ENCODE measurements at regions not wholly inside any gene's neighbourhood (a gene's known extent, or its start where the extent isn't known, plus 50 kb on each side); places are given as distances from the start of the nearest gene placed in this dataset.

DNA sequence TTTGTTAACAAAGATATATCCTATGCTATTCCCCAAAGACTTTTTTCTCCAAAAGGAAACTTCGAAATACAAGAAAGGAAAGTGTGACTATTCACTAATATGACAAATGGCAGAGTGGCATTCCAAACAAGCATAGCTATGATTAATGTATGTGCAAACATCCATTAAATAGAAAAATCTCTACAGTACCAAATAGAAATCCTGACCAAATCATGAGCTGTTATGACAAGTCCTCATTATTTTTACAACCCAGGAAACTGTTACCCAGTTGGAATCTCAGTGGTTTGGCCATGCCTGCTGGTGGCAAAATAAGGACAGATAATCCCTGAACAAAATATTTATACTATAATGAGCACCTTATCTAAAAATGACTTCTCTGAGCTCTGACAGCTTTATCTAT is 202.1 kb downstream of the SEC23A start:
- no peak for DNase-seq

DNA sequence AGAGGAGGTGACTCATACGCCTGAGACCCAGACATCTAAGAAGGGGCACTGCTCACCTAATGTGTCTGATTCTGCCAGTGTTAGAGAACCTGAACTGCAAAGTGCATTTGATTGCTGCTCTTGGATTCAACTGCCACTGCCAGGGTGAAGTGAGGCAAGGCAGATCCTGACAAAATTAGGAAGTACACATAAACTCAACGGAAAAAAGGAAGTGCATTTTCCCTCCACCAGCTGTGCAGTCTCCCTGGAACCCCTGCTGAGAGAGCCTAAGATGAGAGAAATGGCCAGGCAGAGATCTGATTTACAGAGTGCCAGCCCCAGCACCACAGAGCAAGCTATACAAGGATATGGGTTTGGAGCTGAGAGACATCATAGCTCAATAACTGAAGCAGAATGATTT is 215.3 kb downstream of the SEC23A start:
- no peak for DNase-seq

DNA sequence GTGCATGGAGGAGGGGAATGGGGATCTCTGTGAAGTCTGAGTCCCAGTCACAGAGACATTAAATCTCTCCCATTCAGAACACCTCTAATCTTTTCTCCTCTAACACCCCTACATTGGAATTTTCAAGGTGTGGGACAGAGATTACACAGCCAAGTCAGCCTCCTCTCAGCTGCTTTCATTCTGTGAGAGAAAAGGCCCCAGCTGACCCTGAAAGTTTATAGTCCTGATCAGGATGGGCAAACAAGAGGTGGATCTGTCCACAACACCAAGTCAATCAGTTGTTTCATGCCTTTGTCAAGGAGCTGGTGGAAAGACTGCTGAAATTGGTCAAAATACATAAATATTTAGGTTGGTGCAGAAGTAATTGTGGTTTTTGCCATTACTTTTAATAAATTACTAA is 218.9 kb downstream of the SEC23A start:
- no peak for DNase-seq

DNA sequence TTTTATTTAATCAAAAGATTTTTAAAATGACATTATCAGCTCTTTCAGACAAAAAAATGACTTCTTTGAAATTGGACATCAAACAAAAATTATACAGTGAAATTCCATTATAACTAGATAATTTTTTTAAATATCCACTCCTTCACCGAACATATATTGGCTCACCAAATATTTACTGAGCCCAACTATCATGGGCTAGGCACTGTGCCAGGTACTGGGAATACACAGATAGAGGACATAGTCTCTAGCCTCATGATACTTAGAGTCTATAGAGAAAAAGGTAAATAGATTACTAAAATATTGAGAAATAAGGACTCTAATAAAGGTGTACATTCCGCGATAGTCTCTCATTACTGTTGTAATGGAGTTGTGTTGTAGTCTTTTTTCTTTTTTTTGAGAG is 219.9 kb downstream of the SEC23A start:
- no peak for DNase-seq

DNA sequence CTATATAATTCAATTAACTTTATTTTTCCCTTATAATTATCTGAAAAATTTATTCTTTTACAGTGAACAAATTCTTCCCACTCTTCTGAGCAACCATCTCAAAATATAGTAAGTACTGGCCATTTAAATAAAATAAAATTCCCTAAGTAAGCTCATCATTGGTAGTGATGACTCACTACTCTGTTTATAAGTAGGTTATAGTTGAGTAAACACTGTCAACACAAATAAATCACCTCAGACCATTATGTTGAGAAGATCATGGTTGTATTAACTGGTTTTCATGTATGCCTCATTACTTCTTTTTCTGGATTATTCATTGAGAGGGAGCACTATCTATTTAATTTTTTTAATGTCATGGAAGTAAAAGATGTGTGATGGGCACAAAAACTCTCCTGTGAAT is 220.5 kb downstream of the SEC23A start:
- no peak for DNase-seq

GRCh38 chr14:38880643-38881524 is 222.2 kb downstream of the SEC23A start:
- DNase-seq = no peak

- no peak for DNase-seq
These were observed 225.2 kb downstream of the SEC23A start for GRCh38 chr14:38877744-38878388.

GRCh38 chr14:38874721-38875120 is 228.3 kb downstream of the SEC23A start:
- no peak for DNase-seq

DNA sequence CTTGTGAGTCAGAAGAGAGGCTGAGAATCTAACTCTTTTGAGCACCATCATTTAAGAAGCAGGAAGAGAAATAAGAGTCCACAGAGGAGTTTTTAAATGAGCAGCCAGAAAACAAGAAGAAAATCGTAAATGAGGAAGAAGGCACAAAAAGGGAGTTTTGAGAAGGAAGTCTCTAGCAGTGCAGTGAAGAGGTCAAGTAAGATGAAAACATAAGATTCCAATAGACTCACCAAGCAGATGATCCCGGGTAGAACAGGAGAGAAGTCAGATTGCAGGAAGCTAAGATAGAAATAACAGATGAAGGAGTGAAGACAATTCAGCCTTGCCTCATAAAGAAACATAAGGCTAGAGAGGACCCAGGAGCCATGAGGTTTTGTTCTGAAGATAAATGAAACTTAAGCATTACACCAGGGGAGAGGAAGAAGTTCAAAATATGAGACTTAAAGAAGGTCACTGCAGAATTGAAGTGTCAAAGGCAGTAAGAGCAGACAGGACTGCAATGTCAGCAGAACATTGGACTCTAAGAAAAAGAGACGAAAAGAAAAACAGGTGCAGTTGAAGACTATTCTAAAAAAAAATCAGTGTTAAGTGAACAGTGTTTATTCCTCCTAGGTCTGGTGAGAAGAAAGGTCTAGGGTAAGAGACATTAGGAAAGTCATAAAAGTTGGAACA is 229.0 kb downstream of the SEC23A start:
- DNase-seq = no peak

- no peak for DNase-seq
These were observed 232.7 kb downstream of the SEC23A start for GRCh38 chr14:38870296-38870836.

DNA sequence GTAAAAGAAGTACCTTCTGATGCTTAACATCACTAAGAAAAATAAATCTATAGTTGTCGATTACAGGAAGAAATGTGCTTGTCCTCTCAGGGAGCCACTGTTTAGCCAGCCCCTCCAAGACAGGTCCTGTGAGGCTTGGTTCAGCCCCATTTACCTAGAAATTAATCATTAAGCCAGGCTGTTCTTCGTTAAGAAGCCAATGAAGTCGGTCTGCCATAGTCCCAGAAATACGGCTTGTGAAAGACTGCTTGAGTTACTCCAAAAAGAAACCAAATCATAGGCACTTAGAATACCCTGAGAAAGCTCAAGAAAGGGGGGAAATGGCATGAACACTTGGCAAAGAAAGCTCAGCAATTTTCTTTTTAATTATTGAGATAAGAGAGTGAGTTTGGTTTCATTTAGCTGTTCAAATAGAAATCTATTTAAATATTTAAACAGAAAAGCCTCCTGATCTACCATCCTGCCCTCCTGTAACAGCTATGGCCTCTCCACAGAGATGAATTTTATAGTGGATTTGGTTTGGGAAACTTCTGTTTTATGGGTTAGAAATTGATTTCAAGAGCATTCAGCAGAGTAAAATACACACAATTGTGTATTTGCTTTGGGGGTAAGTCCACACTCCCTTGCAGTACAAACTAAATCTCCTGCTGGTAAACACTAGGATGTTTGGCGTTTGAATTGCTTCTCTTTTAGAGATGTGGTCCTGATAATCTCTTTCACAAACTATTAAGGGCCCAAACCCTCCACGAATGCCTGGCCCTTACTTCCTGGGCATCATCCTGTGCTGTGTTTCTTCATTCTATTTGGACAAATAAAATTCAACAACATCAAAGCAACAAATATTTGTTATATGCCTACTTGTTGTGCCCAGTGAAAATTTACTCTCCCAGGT is 234.4 kb downstream of the SEC23A start:
- no peak for DNase-seq

DNA sequence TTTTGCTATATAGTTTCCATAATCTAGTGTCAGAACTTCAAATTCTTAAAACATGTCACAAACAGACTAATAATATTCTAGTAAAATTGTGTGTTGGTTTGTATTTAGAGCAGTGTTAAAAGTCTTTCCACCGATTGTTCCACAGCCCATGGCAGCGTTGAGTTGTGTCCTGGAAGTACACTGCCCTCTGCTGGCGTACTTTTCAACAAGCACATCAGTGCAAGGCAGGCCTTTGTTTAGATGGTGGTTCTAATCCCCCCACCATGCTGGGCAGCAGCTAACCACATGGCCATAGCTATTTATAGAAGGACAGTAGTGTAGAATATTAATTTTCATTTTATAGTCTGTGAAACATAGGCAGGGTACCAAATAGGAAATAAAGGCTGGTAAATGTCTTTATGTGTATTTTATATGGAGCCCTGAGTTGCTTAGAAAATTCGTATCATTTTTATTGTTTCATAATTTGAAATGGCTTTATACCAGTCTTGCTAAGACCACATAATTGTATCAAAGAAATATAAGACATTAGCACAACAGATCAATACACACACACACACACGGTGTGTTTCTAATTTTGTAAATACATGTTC is 235.4 kb downstream of the SEC23A start:
- DNase-seq = peak; percentile 49 to 54

DNA sequence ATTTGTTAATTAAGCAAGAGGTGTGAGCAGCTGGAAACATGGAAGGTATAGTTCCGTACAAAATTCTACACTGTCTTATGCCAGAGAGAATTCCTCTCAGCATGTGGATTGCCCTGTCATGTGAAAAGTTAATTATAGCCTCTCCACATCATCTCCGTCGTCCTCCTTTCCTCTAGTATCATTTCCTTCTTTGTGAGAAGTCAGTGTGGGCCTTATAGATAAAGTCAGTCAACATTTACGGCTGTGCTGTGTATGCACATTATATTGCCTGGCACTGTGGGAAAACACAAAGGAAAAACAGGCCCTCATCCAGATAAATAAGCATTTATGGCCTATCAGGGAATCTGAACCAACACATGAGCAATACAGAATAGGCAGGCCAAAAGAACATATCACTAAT is 236.6 kb downstream of the SEC23A start:
- DNase-seq = no peak

- DNase-seq = no peak
These were observed 240.7 kb downstream of the SEC23A start for GRCh38 chr14:38862366-38862765.

DNA sequence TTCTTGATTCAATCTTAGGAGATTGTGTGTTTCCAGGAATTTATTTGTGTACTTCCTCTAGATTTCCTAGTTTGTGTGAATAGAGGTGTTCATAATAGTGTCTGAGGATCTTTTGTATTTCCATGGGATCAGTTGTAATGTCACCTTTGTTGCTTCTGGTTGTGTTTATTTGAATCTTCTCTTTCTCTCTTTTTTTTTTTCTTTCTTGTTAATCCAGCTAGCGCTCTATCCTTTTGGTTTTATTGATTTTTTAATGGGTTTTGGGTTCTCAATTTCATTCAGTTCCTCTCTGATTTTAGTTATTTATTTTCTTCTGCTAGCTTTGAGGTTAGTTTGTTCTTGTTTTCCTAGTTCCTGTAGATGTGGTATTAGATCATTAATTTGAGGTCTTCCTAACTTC is 242.5 kb downstream of the SEC23A start:
- no peak for DNase-seq

- no peak for DNase-seq
These were observed 246.2 kb downstream of the SEC23A start for GRCh38 chr14:38856798-38857197.

DNA sequence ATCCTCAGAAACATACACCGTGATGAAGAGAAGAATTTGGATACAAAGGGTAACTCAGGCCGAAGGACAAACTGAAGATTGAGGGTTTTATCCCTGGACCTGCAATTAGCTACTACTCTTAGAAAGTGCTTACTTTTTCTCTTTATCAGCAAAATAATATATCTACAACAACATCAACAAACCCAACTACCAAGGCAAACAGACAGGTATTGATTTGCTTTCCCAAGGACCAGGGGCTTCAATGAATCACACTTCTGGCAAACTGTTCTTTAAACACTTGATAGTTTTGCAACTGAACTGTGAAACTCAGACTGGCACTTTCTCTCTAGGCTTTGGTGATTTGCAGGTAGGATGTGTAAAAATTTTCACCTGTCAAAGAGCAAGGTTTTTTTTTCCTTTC is 247.5 kb downstream of the SEC23A start:
- DNase-seq = no peak

- no peak for DNase-seq
These were observed 251.9 kb downstream of the SEC23A start for GRCh38 chr14:38851111-38851510.

GRCh38 chr14:38850664-38851063 is 252.4 kb downstream of the SEC23A start:
- DNase-seq = no peak

GRCh38 chr14:38848243-38848935 is 254.6 kb downstream of the SEC23A start:
- no peak for DNase-seq

GRCh38 chr14:38847161-38847560 is 255.9 kb downstream of the SEC23A start:
- DNase-seq = no peak

All from CD4-positive, alpha-beta T cell treated with Interleukin-4 for 1 hour (primary cell).